IgD-negative memory B cell (primary cell): ENCODE measurements at regions not wholly inside any gene's neighbourhood (a gene's known extent, or its start where the extent isn't known, plus 50 kb on each side); places are given as distances from the start of the nearest gene placed in this dataset.

Experiments used
- H3K27ac Mint-ChIP-seq, 3 donors: one replicate each; pipeline ENCODE4 v1.8.0; 2020 to 2022; ENCODE audit warnings: mild to moderate bottlenecking in 3 of 3, mixed read lengths in 3 of 3, moderate library complexity in 1 of 3
- H3K27me3 Mint-ChIP-seq: one replicate; pipeline ENCODE4 v1.8.0; 2021; ENCODE audit warnings: mixed read lengths
- H3K36me3 Mint-ChIP-seq: one replicate; pipeline ENCODE4 v1.8.0; 2020; ENCODE audit warnings: mild to moderate bottlenecking, mixed read lengths
- H3K4me1 Mint-ChIP-seq, 3 donors: one replicate each; pipeline ENCODE4 v1.8.0; 2020 to 2022; ENCODE audit warnings: mixed read lengths in 3 of 3, mild to moderate bottlenecking in 1 of 3
- H3K4me3 Mint-ChIP-seq, 4 donors: one replicate each; pipeline ENCODE4 v1.8.0; 2020 to 2022; ENCODE audit warnings: mild to moderate bottlenecking in 4 of 4, mixed read lengths in 4 of 4, moderate library complexity in 3 of 4
- H3K9me3 Mint-ChIP-seq, 3 donors: one replicate each; pipeline ENCODE4 v1.8.0; 2020 to 2021; ENCODE audit warnings: mixed read lengths in 3 of 3, mild to moderate bottlenecking in 1 of 3

DNA sequence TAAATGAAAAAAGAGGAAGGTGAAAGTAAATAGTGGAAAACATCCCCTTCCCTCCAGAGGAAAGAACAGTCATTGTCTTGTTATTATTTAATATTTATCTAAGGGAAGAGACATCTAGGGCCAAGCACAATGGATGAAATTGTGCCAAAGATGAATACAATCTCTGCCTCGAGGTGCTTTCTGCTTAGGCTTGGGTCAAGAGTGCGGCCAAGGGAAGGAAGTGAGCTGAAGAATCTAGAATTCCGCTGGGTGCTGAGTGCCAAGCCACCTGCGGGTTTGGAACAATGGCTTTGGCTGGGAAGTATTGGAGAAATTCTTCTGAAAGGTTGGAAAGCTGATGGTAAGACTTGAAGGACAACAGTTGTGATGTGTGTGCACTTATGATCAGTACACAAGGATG lies 531.3 kb upstream of the FZD8 start:
- Mint-ChIP-seq H3K27ac (no peak overlapping the region), H3K4me1 (no peaks in the 10 kb centered on the region), H3K27me3 (no peaks in the 10 kb centered on the region), H3K4me3 (no peak overlapping the region), H3K36me3 (no peaks in the 10 kb centered on the region), H3K9me3 (peaks cover 3 to 7% (median 7%) of the 10 kb centered on the region in 3 donors)

DNA sequence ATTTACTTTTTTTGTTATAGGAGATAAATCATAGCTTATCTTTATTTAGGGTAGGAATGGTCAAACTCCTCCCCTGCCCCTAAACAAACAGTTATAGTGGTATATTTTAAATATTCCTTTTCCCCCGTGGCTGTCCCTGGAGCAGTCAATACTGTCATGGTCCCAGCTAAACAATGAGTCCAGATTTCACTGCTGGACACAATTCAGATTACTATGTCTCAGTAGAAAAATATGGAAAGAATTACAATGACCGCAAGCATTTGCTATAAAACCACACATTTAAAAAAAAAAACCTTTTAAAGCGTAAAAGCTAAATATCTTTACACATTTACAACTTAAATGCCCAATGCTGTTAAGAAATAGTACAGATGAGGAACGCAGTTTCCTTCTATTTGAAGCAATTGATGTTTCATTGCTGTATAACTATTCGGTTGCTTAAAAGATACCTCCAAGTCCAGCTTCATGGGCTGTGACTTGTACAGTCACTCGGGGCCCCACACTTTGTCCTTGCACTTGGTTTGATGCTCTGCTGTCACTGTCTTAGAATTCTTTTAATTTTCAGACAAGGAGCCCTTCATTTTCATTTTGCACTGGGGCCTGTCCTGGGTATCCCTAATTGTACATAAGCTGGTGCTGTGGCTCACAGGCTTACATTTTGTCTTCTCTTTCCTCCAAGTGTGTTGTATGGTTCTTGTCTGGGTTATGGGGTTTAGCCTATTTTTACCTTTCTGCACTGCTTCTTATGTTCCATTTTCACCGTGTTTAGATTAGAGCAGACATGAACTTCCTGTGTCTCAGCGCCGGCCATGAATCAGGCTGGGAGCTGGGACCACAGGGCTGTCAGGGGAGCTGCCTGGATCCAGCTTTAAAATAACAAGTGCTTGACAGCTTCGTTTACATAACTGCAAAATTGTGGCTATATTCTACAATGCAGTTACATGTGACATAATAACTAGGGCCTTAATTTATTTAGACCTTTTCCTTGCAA lies 530.2 kb upstream of the FZD8 start:
- Mint-ChIP-seq H3K4me1 (no peaks in the 10 kb centered on the region), H3K27ac (no peak overlapping the region), H3K4me3 (no peak overlapping the region), H3K27me3 (no peaks in the 10 kb centered on the region), H3K9me3 (peaks cover 4 to 7% (median 7%) of the 10 kb centered on the region in 3 donors), H3K36me3 (no peaks in the 10 kb centered on the region)

GRCh38 chr10:36171556-36171952 lies 529.5 kb upstream of the FZD8 start:
- Mint-ChIP-seq H3K9me3 (peaks cover 4 to 7% (median 5%) of the 10 kb centered on the region in 3 donors), H3K27me3 (no peaks in the 10 kb centered on the region), H3K4me3 (no peak overlapping the region), H3K4me1 (no peaks in the 10 kb centered on the region), H3K36me3 (no peaks in the 10 kb centered on the region), H3K27ac (no peak overlapping the region)

GRCh38 chr10:36170943-36171501 lies 528.9 kb upstream of the FZD8 start:
- H3K27me3 Mint-ChIP-seq, result no peaks in the 10 kb centered on the region
- no peaks in the 10 kb centered on the region for H3K4me1 Mint-ChIP-seq
- peaks cover 3 to 7% (median 4%) of the 10 kb centered on the region in 3 donors for H3K9me3 Mint-ChIP-seq
- no peaks in the 10 kb centered on the region for H3K36me3 Mint-ChIP-seq
- H3K4me3 Mint-ChIP-seq, result no peak overlapping the region
- H3K27ac Mint-ChIP-seq, result no peak overlapping the region

DNA sequence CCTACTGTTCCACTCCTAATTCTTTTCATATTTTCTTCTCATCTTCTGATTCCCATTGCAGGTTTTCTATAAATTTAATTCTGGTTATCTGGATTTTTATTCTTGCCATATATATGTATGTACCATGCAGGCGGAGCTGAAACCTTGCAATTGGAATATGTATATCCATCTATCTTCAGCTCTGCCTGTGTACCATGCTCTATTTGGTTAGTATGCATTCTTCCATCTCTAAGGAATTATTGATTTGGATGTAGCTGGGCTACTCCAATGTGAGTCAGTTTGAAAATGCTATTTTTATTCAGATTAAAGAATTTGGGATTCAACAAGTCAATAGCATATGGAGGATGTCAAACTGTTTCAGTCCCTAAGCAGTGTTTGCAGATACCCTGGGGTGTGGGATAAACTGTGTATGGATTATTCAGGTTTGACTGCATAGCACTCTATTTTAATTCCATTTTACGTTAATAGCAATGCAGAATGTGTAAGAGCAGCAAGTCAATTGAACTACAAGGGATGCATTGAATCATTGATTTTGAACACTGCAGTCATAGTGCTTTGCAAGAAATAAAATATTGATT lies 528.1 kb upstream of the FZD8 start:
- no peak overlapping the region for H3K27ac Mint-ChIP-seq
- peaks cover 2 to 7% (median 4%) of the 10 kb centered on the region in 3 donors for H3K9me3 Mint-ChIP-seq
- H3K4me1 Mint-ChIP-seq, result no peaks in the 10 kb centered on the region
- no peaks in the 10 kb centered on the region for H3K36me3 Mint-ChIP-seq
- H3K27me3 Mint-ChIP-seq, result no peaks in the 10 kb centered on the region
- H3K4me3 Mint-ChIP-seq, result no peak overlapping the region

DNA sequence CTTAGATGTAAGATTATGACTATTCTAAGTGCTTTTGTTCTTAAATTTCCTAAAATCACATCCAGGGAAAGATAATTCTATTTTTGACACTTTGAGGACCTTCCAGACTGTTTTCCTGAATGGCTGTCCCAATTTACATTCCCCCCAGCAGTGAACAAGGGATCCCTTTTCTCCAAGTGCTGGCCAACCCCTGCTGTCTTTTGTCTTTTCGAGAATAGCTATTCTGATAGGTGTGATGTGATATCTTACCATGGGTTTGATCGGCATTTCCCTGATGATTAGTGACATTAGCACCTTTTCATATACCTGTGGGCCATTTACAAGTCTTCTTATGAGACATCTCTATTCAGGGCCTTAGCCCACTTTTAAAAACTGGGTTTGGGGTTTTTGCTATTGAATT lies 526.7 kb upstream of the FZD8 start:
- Mint-ChIP-seq H3K9me3 (peaks cover 1 to 5% (median 4%) of the 10 kb centered on the region in 3 donors), H3K27me3 (no peaks in the 10 kb centered on the region), H3K4me3 (no peak overlapping the region), H3K4me1 (no peaks in the 10 kb centered on the region), H3K36me3 (no peaks in the 10 kb centered on the region), H3K27ac (no peak overlapping the region)

GRCh38 chr10:36164556-36165504 lies 522.7 kb upstream of the FZD8 start:
- H3K27me3 Mint-ChIP-seq, result no peaks in the 10 kb centered on the region
- H3K4me3 Mint-ChIP-seq, result no peak overlapping the region
- no peaks in the 10 kb centered on the region for H3K4me1 Mint-ChIP-seq
- no peaks in the 10 kb centered on the region for H3K36me3 Mint-ChIP-seq
- H3K27ac Mint-ChIP-seq, result peak overlapping the region in 1 of 3 donors; percentile 13
- H3K9me3 Mint-ChIP-seq, result peaks cover 2 to 5% (median 4%) of the 10 kb centered on the region in 3 donors

DNA sequence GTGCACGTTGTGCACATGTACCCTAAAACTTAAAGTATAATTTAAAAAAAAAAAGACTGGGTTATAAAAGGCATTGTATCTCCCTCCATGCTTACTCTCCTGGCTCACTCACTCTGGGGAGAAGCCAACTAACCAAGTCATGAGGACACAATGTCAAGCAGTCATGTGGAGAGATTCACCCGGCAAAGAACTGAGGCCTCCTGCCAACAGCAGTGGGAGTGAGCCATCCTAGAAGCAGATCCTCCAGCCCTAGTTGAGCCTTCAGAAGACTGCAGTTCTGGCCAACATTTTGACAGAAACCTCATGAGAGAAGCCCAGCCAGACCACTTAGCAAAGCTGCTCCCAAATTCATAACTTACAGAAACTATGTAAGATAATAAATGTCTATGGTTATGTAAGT lies 521.7 kb upstream of the FZD8 start:
- no peaks in the 10 kb centered on the region for H3K36me3 Mint-ChIP-seq
- H3K9me3 Mint-ChIP-seq, result peaks cover 4 to 6% (median 5%) of the 10 kb centered on the region in 3 donors
- no peak overlapping the region for H3K4me3 Mint-ChIP-seq
- no peaks in the 10 kb centered on the region for H3K4me1 Mint-ChIP-seq
- no peaks in the 10 kb centered on the region for H3K27me3 Mint-ChIP-seq
- no peak overlapping the region for H3K27ac Mint-ChIP-seq

DNA sequence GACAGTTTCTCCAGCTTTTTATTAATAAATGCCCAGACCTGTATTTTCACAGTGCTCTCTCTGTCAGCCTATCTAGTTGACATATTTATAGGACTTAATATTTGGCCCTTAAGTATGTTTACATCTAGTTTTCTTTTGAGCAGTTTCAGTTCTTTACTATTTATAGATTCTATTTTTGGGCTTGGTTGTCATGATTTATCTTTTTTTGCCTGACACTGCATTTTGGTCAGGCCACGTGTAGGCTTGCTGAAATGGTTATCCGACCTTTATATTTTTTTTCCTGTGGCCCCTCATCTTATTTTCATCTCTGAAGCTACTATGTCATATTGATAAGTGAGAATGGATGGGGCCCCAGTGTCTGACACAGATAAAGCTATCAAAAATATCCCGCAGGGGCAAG lies 515.4 kb upstream of the FZD8 start:
- Mint-ChIP-seq H3K27ac (no peak overlapping the region), H3K27me3 (no peaks in the 10 kb centered on the region), H3K9me3 (peaks cover 2 to 9% (median 3%) of the 10 kb centered on the region in 3 donors), H3K4me1 (no peaks in the 10 kb centered on the region), H3K36me3 (no peaks in the 10 kb centered on the region), H3K4me3 (no peak overlapping the region)

DNA sequence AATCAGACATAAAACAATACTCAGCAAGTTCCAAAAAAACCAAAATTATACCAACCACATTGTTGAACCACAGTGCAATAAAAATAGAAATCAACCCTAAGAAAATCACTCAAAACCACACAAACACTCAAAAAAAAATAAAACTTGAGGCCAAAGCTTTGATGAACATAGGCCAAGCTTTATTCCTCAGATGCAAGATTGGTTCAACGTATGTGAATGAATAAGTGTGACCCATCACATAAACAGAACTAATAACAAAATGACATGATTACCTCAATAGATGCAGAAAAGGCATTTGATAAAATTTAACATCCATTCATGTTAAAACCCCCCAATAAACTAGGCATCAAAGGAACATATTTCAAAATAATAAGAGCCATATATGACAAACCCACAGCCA lies 506.1 kb upstream of the FZD8 start:
- Mint-ChIP-seq H3K36me3 (no peaks in the 10 kb centered on the region), H3K4me3 (no peak overlapping the region), H3K27ac (no peak overlapping the region), H3K9me3 (peaks cover 2 to 19% (median 7%) of the 10 kb centered on the region in 3 donors), H3K27me3 (no peaks in the 10 kb centered on the region), H3K4me1 (peaks cover 0 to 2% (median 0%) of the 10 kb centered on the region in 3 donors)

- Mint-ChIP-seq H3K27me3 (no peaks in the 10 kb centered on the region), H3K4me3 (no peak overlapping the region), H3K27ac (no peak overlapping the region), H3K4me1 (peaks cover 0 to 2% (median 0%) of the 10 kb centered on the region in 3 donors), H3K9me3 (peaks cover 2 to 19% (median 7%) of the 10 kb centered on the region in 3 donors), H3K36me3 (no peaks in the 10 kb centered on the region)
Observed at GRCh38 chr10:36147529-36147928, 505.4 kb upstream of the FZD8 start.

DNA sequence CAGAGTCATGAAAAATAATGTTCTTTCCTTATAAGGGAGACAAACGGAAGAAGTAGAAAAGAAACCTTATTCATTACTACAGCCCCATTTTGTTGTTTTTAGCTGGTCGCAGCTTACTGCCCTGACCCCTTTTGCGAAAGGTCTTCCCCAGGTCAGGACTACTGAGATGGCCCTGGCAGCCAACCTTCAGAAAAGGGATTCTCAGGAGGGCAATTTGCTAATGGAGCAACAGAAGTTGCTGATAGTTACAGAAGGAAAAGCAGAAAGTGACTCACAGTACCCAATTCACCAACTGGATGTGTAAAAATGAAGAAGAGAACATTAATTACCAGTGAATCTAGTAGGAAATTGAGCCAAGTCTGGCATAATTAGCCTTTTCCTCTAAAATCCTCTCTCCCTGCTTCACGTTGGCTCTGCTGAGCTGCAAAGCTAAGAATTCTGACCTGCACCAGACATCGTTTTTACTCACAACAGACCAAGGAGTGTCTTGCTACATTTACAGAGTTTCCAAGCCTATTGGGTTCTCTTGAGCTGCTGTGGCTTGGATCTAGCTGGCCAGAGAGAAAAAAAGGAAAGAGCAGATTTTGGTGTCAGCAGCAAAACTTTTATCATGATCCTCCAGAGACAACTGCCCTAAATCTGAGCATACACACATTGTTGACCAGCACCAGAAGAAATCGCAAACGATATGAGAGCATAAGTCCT lies 499.9 kb upstream of the FZD8 start:
- H3K27ac Mint-ChIP-seq, result no peak overlapping the region
- H3K4me1 Mint-ChIP-seq, result no peaks in the 10 kb centered on the region
- no peak overlapping the region for H3K4me3 Mint-ChIP-seq
- peaks cover 2 to 13% (median 5%) of the 10 kb centered on the region in 3 donors for H3K9me3 Mint-ChIP-seq
- H3K27me3 Mint-ChIP-seq, result no peaks in the 10 kb centered on the region
- no peaks in the 10 kb centered on the region for H3K36me3 Mint-ChIP-seq

- H3K27me3 Mint-ChIP-seq, result no peaks in the 10 kb centered on the region
- H3K9me3 Mint-ChIP-seq, result peaks cover 0 to 2% (median 2%) of the 10 kb centered on the region in 3 donors
- no peaks in the 10 kb centered on the region for H3K36me3 Mint-ChIP-seq
- no peak overlapping the region for H3K27ac Mint-ChIP-seq
- no peaks in the 10 kb centered on the region for H3K4me1 Mint-ChIP-seq
- no peak overlapping the region for H3K4me3 Mint-ChIP-seq
Observed at GRCh38 chr10:36129051-36129450, 487.0 kb upstream of the FZD8 start.

GRCh38 chr10:36126076-36126475 lies 484.0 kb upstream of the FZD8 start:
- no peak overlapping the region for H3K4me3 Mint-ChIP-seq
- no peaks in the 10 kb centered on the region for H3K4me1 Mint-ChIP-seq
- no peaks in the 10 kb centered on the region for H3K36me3 Mint-ChIP-seq
- no peak overlapping the region for H3K27ac Mint-ChIP-seq
- no peaks in the 10 kb centered on the region for H3K27me3 Mint-ChIP-seq
- H3K9me3 Mint-ChIP-seq, result peaks cover 0 to 9% (median 0%) of the 10 kb centered on the region in 3 donors
